ENCODE measurements at regions not wholly inside any gene's neighbourhood (a gene's known extent, or its start where the extent isn't known, plus 50 kb on each side); places are given as distances from the start of the nearest gene placed in this dataset.

- ChIA-PET POLR2A (no interaction called here), CTCF (no interaction called here)
- ATAC-seq, result no peak
- peaks cover 17% of the 10 kb centered on the region for H3K4me1 Mint-ChIP-seq
- H3K27me3 Mint-ChIP-seq (ENCODE audit: low read depth), result no peaks in the 10 kb centered on the region
- DNase-seq (ENCODE audit: low spot score), result no peak
- no peak overlapping the region for H3K27ac Mint-ChIP-seq
- no peak for TF ChIP-seq USF1 (CRISPR knock-in tag; IDR thresholded peaks at IDR 0.05)
- 0 out of 2 replicates have a peak, but pooled peaks cover 4% of the 10 kb centered on the region for H3K9me3 Mint-ChIP-seq
- no peak overlapping the region for H3K4me3 Mint-ChIP-seq
- no peaks in the 10 kb centered on the region for H3K36me3 Mint-ChIP-seq
Measured at GRCh38 chr10:29375888-29376287, 87.0 kb downstream of the LYZL1 start.

GRCh38 chr10:29377333-29377961 lies 88.6 kb downstream of the LYZL1 start:
- DNase-seq (ENCODE audit: low spot score), result no peak
- Mint-ChIP-seq H3K27ac (no peak overlapping the region), H3K4me3 (no peak overlapping the region), H3K4me1 (peaks cover 19% of the 10 kb centered on the region), H3K27me3 (ENCODE audit: low read depth) (peaks cover 9% of the 10 kb centered on the region), H3K9me3 (0 out of 2 replicates have a peak, but pooled peaks cover 4% of the 10 kb centered on the region), H3K36me3 (no peaks in the 10 kb centered on the region)
- POLR2A ChIA-PET, result no interaction called here
- TF ChIP-seq CTCF (IDR thresholded peaks at IDR 0.05), result peak; percentile 42
- no peak for TF ChIP-seq JUN (CRISPR knock-in tag; IDR thresholded peaks at IDR 0.05)
- ATAC-seq, result no peak
- CTCF ChIA-PET, result interaction anchor here (0.7 to 0.9 kb wide), 3 partner anchors 8 to 79 kb away, joined by 3 to 5 read pairs (median 5); no protein-coding TSS in a partner anchor

GRCh38 chr10:29378106-29378505 lies 89.2 kb downstream of the LYZL1 start:
- no peak for TF ChIP-seq SOX15 (CRISPR knock-in tag; IDR thresholded peaks at IDR 0.05)
- TF ChIP-seq ZSCAN18 (CRISPR knock-in tag; IDR thresholded peaks at IDR 0.05), result no peak
- TF ChIP-seq USF1 (CRISPR knock-in tag; IDR thresholded peaks at IDR 0.05), result no peak
- no peak for TF ChIP-seq E2F5 (CRISPR knock-in tag; IDR thresholded peaks at IDR 0.05)
- TF ChIP-seq AR (CRISPR knock-in tag; IDR thresholded peaks at IDR 0.05), result no peak
- no peak for TF ChIP-seq MYBL2 (CRISPR knock-in tag; IDR thresholded peaks at IDR 0.05)
- no peak for TF ChIP-seq ATF6 (CRISPR knock-in tag; IDR thresholded peaks at IDR 0.05)
- no peak for TF ChIP-seq NR2C2 (CRISPR knock-in tag; IDR thresholded peaks at IDR 0.05)
- no peak for TF ChIP-seq CTCF (IDR thresholded peaks at IDR 0.05)
- TF ChIP-seq NR1H2 (CRISPR knock-in tag; IDR thresholded peaks at IDR 0.05), result no peak
- H3K4me3 Mint-ChIP-seq, result no peak overlapping the region
- ChIA-PET POLR2A (no interaction called here), CTCF (interaction anchor here (1.3 kb wide), 1 partner anchor 220 kb away, joined by 3 read pairs; no protein-coding TSS in a partner anchor)
- no peak overlapping the region for H3K27ac Mint-ChIP-seq
- H3K9me3 Mint-ChIP-seq, result peaks cover 8% of the 10 kb centered on the region
- ATAC-seq (no peak), DNase-seq (ENCODE audit: low spot score) (no peak)
- peaks cover 19% of the 10 kb centered on the region for H3K4me1 Mint-ChIP-seq
- peaks cover 15% of the 10 kb centered on the region for H3K27me3 Mint-ChIP-seq (ENCODE audit: low read depth)
- peaks cover 3% of the 10 kb centered on the region for H3K36me3 Mint-ChIP-seq

All from WTC11 (cell line).